Fibroblast of lung (primary cell): ENCODE measurements at regions not wholly inside any gene's neighbourhood (a gene's known extent, or its start where the extent isn't known, plus 50 kb on each side); places are given as distances from the start of the nearest gene placed in this dataset.

Experiments used
- DNase-seq, 2 donors: peaks; one replicate each; pipeline versions ENCODE4 v3.0.0 to v3.0.0-alpha.2; 2010; ENCODE audit warnings: low read depth in 2 of 2
- H2AFZ ChIP-seq: 2 replicates; pipeline ENCODE4 v1.5.1; 2012; ENCODE audit warnings: low read length, control low read depth, inconsistent platforms
- H3K27ac ChIP-seq: 2 replicates; pipeline ENCODE4 v1.5.1; 2011; ENCODE audit warnings: low read length, control low read depth; ENCODE audit not compliant: insufficient read depth
- H3K27me3 ChIP-seq: 2 replicates; pipeline ENCODE4 v1.5.1; 2011; ENCODE audit warnings: mild to moderate bottlenecking, low read length; ENCODE audit not compliant: control insufficient read depth, insufficient read depth
- H3K36me3 ChIP-seq: 2 replicates; pipeline ENCODE4 v1.5.1; 2011; ENCODE audit warnings: low read length; ENCODE audit not compliant: control insufficient read depth, insufficient read depth
- H3K4me1 ChIP-seq: 2 replicates; pipeline ENCODE4 v1.5.1; 2011; ENCODE audit warnings: low read length; ENCODE audit not compliant: control insufficient read depth, insufficient read depth; ENCODE audit errors: extremely low read depth
- H3K4me2 ChIP-seq: 2 replicates; pipeline ENCODE4 v1.5.1; 2011; ENCODE audit warnings: low read length, control low read depth; ENCODE audit not compliant: insufficient read depth; ENCODE audit errors: extremely low read depth
- H3K4me3 ChIP-seq, 4 experiments: fragments of 200-600 bp in 1 of 4; sonication (generic) in 1 of 4; replicated peaks in 1 of 4; 2 replicates each; pipeline ENCODE4 v1.5.1; 2011 to 2016; ENCODE audit warnings: low read length in 4 of 4, low read depth in 3 of 4, mild to moderate bottlenecking in 3 of 4, control low read depth in 2 of 4, inconsistent platforms in 1 of 4, mixed read lengths in 1 of 4; ENCODE audit not compliant: insufficient read depth in 1 of 4; ENCODE audit errors: control extremely low read depth in 1 of 4
- H3K79me2 ChIP-seq: 2 replicates; pipeline ENCODE4 v1.5.1; 2012; ENCODE audit warnings: mild to moderate bottlenecking, low read length, inconsistent platforms; ENCODE audit not compliant: control insufficient read depth, insufficient read depth
- H3K9ac ChIP-seq: 2 replicates; pipeline ENCODE4 v1.5.1; 2011; ENCODE audit warnings: mild to moderate bottlenecking, low read length, control low read depth; ENCODE audit not compliant: insufficient read depth
- H3K9me3 ChIP-seq: 2 replicates; pipeline ENCODE4 v1.5.1; 2012; ENCODE audit warnings: low read depth, low read length; ENCODE audit not compliant: control insufficient read depth, insufficient read depth
- H4K20me1 ChIP-seq: 2 replicates; pipeline ENCODE4 v1.5.1; 2011; ENCODE audit warnings: low read length; ENCODE audit not compliant: control insufficient read depth, insufficient read depth; ENCODE audit errors: extremely low read depth
- CTCF ChIP-seq, 2 donors: IDR thresholded peaks in 1 of 2; conservative IDR thresholded peaks in 1 of 2; 1 replicate in 1 of 2; 2 replicates in 1 of 2; pipeline ENCODE4 v1.5.1; 2011 to 2012; ENCODE audit warnings: low read length in 2 of 2, control low read depth in 1 of 2, inconsistent platforms in 1 of 2, low read depth in 1 of 2, mild to moderate bottlenecking in 1 of 2
- EZH2 ChIP-seq: IDR thresholded peaks from 2 replicates; pipeline ENCODE4 v1.5.1; 2012; ENCODE audit warnings: low read length, control low read depth, mild to moderate bottlenecking; ENCODE audit errors: missing control alignments

GRCh38 chr2:221282386-221282785 is 289.7 kb downstream of the EPHA4 start:
- Histone ChIP-seq H3K27ac (no peak overlapping the region), H3K9ac (no peak overlapping the region), H4K20me1 (no peaks in the 10 kb centered on the region), H3K79me2 (no peaks in the 10 kb centered on the region), H3K4me2 (no peak overlapping the region), H3K4me3 (no peak overlapping the region), H3K27me3 (no peaks in the 10 kb centered on the region), H3K9me3 (no peaks in the 10 kb centered on the region), H2AFZ (no peak overlapping the region), H3K36me3 (no peaks in the 10 kb centered on the region), H3K4me1 (no peaks in the 10 kb centered on the region)
- TF ChIP-seq EZH2 (no peak), CTCF (conservative IDR thresholded peaks at IDR 0.05 in 1 of 2, IDR thresholded peaks at IDR 0.05 in 1 of 2; ENCODE audit: low read depth in 1 of 2, low read length in 2 of 2) (no peak)
- DNase-seq = no peak

- Histone ChIP-seq H3K79me2 (no peaks in the 10 kb centered on the region), H3K36me3 (no peaks in the 10 kb centered on the region), H3K4me1 (no peaks in the 10 kb centered on the region), H2AFZ (no peak overlapping the region), H3K9ac (no peak overlapping the region), H3K4me2 (no peak overlapping the region), H3K9me3 (no peaks in the 10 kb centered on the region), H3K4me3 (no peak overlapping the region), H3K27me3 (no peaks in the 10 kb centered on the region), H3K27ac (no peak overlapping the region), H4K20me1 (no peaks in the 10 kb centered on the region)
- no peak for TF ChIP-seq EZH2
- peak; percentile 40 to 95 for DNase-seq
Measured at GRCh38 chr2:221283896-221284545, 288.1 kb downstream of the EPHA4 start.

- DNase-seq = peak in 1 of 2 donors; percentile 19
- no peak overlapping the region for H3K9ac ChIP-seq
- no peaks in the 10 kb centered on the region for H4K20me1 ChIP-seq
- H3K36me3 ChIP-seq = no peaks in the 10 kb centered on the region
- no peaks in the 10 kb centered on the region for H3K27me3 ChIP-seq
- H3K4me2 ChIP-seq = no peak overlapping the region
- TF ChIP-seq EZH2 (no peak), CTCF (conservative IDR thresholded peaks at IDR 0.05 in 1 of 2, IDR thresholded peaks at IDR 0.05 in 1 of 2; ENCODE audit: low read depth in 1 of 2, low read length in 2 of 2) (no peak)
- no peaks in the 10 kb centered on the region for H3K9me3 ChIP-seq
- no peak overlapping the region for H2AFZ ChIP-seq
- H3K27ac ChIP-seq = no peak overlapping the region
- H3K4me3 ChIP-seq = no peak overlapping the region
- no peaks in the 10 kb centered on the region for H3K79me2 ChIP-seq
- H3K4me1 ChIP-seq = no peaks in the 10 kb centered on the region
Measured at GRCh38 chr2:221285148-221285547, 287.0 kb downstream of the EPHA4 start.
